ENCODE measurements at regions not wholly inside any gene's neighbourhood (a gene's known extent, or its start where the extent isn't known, plus 50 kb on each side); places are given as distances from the start of the nearest gene placed in this dataset.

DNA sequence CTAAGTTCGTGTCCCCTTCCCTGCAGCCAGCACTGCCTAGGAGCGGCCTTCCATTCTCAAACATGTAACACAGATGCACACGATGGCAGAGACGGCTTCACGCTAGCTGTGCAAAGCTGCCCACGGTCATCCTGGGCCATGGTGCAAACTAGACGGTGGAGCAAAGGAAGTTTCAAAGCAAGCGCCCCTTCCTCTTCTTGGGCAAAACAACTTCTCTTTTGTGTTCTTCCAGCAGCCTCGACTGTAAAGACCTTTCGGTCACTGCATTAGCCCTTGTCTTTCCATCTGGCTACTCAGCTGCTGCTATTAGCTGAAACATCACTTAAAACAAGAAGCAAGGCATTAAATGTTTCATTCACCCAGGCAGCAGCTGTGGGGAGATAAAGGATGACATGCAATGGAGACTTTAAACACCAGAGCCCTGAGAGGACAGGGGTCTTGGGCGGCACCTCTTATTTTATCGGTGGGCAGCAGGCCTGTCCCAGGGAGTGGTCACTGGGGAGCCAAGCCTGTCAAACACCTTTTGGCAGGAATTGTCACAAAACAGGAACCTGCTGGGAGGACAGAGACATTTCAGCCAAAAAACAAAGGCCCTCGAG lies 214.8 kb downstream of the KLF6 start:
- no peak for TF ChIP-seq POLR2AphosphoS5 (IDR thresholded peaks at IDR 0.05; ENCODE audit: low read depth)
- TF ChIP-seq, protein P1, sequence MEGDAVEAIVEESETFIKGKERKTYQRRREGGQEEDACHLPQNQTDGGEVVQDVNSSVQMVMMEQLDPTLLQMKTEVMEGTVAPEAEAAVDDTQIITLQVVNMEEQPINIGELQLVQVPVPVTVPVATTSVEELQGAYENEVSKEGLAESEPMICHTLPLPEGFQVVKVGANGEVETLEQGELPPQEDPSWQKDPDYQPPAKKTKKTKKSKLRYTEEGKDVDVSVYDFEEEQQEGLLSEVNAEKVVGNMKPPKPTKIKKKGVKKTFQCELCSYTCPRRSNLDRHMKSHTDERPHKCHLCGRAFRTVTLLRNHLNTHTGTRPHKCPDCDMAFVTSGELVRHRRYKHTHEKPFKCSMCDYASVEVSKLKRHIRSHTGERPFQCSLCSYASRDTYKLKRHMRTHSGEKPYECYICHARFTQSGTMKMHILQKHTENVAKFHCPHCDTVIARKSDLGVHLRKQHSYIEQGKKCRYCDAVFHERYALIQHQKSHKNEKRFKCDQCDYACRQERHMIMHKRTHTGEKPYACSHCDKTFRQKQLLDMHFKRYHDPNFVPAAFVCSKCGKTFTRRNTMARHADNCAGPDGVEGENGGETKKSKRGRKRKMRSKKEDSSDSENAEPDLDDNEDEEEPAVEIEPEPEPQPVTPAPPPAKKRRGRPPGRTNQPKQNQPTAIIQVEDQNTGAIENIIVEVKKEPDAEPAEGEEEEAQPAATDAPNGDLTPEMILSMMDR (IDR thresholded peaks at IDR 0.05; ENCODE audit: insufficient read depth, low read length) = no peak
- no peaks in the 10 kb centered on the region for H3K27me3 ChIP-seq (ENCODE audit: insufficient read depth, poor library complexity, severe bottlenecking)
- DNase-seq (ENCODE audit: low read depth in 1 of 2, low spot score in 1 of 2) = peak in 1 of 2 experiments; percentile 7
- H3K27ac ChIP-seq (replicated peaks) = no peak overlapping the region
- no peak overlapping the region for H3K4me3 ChIP-seq (replicated peaks; ENCODE audit: insufficient read depth, low read length)

DNA sequence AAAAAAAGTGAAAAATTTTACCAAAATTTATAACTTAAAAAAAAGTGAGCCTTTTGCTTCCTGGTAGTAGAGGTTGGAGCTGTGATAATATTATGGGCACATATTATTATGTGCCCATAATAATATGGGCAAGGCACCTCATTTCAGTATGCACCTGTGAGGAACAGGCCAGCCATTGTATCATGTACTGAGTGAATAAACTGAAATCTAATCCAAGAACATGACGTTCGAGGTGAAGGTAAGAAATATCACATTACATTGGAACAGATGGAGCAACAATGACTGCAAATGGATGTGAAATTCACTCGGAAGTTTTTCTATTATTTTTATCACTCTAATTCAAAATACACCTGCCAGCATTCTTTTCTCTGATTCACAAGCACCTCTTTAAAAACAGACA lies 216.0 kb downstream of the KLF6 start:
- H3K27me3 ChIP-seq (ENCODE audit: insufficient read depth, poor library complexity, severe bottlenecking) = no peaks in the 10 kb centered on the region
- TF ChIP-seq SPI1 (IDR thresholded peaks at IDR 0.05; ENCODE audit: borderline replicate concordance, low read depth) (no peak), GABPA (IDR thresholded peaks at IDR 0.05; ENCODE audit: low read depth) (no peak), POLR2AphosphoS5 (IDR thresholded peaks at IDR 0.05; ENCODE audit: low read depth) (no peak)
- TF ChIP-seq, protein P2, sequence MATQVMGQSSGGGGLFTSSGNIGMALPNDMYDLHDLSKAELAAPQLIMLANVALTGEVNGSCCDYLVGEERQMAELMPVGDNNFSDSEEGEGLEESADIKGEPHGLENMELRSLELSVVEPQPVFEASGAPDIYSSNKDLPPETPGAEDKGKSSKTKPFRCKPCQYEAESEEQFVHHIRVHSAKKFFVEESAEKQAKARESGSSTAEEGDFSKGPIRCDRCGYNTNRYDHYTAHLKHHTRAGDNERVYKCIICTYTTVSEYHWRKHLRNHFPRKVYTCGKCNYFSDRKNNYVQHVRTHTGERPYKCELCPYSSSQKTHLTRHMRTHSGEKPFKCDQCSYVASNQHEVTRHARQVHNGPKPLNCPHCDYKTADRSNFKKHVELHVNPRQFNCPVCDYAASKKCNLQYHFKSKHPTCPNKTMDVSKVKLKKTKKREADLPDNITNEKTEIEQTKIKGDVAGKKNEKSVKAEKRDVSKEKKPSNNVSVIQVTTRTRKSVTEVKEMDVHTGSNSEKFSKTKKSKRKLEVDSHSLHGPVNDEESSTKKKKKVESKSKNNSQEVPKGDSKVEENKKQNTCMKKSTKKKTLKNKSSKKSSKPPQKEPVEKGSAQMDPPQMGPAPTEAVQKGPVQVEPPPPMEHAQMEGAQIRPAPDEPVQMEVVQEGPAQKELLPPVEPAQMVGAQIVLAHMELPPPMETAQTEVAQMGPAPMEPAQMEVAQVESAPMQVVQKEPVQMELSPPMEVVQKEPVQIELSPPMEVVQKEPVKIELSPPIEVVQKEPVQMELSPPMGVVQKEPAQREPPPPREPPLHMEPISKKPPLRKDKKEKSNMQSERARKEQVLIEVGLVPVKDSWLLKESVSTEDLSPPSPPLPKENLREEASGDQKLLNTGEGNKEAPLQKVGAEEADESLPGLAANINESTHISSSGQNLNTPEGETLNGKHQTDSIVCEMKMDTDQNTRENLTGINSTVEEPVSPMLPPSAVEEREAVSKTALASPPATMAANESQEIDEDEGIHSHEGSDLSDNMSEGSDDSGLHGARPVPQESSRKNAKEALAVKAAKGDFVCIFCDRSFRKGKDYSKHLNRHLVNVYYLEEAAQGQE (IDR thresholded peaks at IDR 0.05; ENCODE audit: insufficient replicate concordance, low read depth) = no peak
- TF ChIP-seq, protein P1 (IDR thresholded peaks at IDR 0.05; ENCODE audit: insufficient read depth, low read length) = no peak
- no peak overlapping the region for H3K27ac ChIP-seq (replicated peaks)
- no peak for DNase-seq (ENCODE audit: low read depth in 1 of 2, low spot score in 1 of 2)
- H3K4me3 ChIP-seq (replicated peaks; ENCODE audit: insufficient read depth, low read length) = no peak overlapping the region

DNA sequence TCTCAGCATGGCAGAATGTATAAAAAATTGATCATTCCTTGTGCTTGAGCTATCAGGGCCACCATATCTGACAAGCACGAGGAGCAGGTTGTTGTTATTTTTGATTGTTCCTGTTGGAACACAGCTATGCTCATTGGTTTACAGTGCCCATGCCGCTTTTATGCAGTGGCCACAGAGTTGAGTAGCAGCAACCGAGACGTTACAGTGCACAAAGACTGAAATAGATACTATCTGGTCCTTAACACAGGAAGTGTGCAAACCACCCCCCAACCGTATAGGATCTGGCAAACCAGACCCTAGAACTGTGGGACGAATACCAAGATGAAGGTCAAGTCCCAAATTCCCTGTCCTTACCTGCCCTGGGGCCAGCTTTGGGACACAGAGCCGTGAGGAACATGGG lies 216.6 kb downstream of the KLF6 start:
- H3K27ac ChIP-seq (replicated peaks) = no peak overlapping the region
- no peak for DNase-seq (ENCODE audit: low read depth in 1 of 2, low spot score in 1 of 2)
- H3K4me3 ChIP-seq (replicated peaks; ENCODE audit: insufficient read depth, low read length) = no peak overlapping the region
- no peaks in the 10 kb centered on the region for H3K27me3 ChIP-seq (ENCODE audit: insufficient read depth, poor library complexity, severe bottlenecking)
- TF ChIP-seq SPI1 (IDR thresholded peaks at IDR 0.05; ENCODE audit: borderline replicate concordance, low read depth) = no peak
- no peak for TF ChIP-seq GABPA (IDR thresholded peaks at IDR 0.05; ENCODE audit: low read depth)
- TF ChIP-seq, protein P1 (IDR thresholded peaks at IDR 0.05; ENCODE audit: insufficient read depth, low read length) = no peak
- TF ChIP-seq, protein P2 (IDR thresholded peaks at IDR 0.05; ENCODE audit: insufficient replicate concordance, low read depth) = no peak
- no peak for TF ChIP-seq POLR2AphosphoS5 (IDR thresholded peaks at IDR 0.05; ENCODE audit: low read depth)
